Endothelial cell of umbilical vein (primary cell): ENCODE measurements at regions not wholly inside any gene's neighbourhood (a gene's known extent, or its start where the extent isn't known, plus 50 kb on each side); places are given as distances from the start of the nearest gene placed in this dataset.

Source experiments
- CTCF ChIP-seq, 2 donors: IDR thresholded peaks; 1 replicate in 1 of 2; 2 replicates in 1 of 2; pipeline ENCODE4 v1.5.1; 2011; ENCODE audit warnings: low read length in 2 of 2, mild to moderate bottlenecking in 2 of 2, moderate library complexity in 2 of 2, control low read depth in 1 of 2, inconsistent platforms in 1 of 2, low read depth in 1 of 2; ENCODE audit not compliant: insufficient read depth in 1 of 2; ENCODE audit errors: extremely low read depth in 1 of 2
- EZH2 ChIP-seq: IDR thresholded peaks from 2 replicates; pipeline ENCODE4 v1.6.1; 2012; ENCODE audit warnings: borderline replicate concordance, low read depth, mild to moderate bottlenecking, moderate library complexity, low read length, inconsistent platforms; ENCODE audit not compliant: severe bottlenecking
- MAX ChIP-seq: IDR thresholded peaks from 2 replicates; pipeline ENCODE4 v1.6.1; 2011; ENCODE audit not compliant: insufficient read depth, insufficient read length
- MYC ChIP-seq: IDR thresholded peaks from one replicate; pipeline ENCODE4 v1.6.1; 2011; ENCODE audit warnings: mild to moderate bottlenecking, low read depth, low read length
- POLR2A ChIP-seq: IDR thresholded peaks from 2 replicates; pipeline ENCODE4 v1.6.1; 2012; ENCODE audit warnings: low read depth, mild to moderate bottlenecking, control low read depth, low read length
- POLR2AphosphoS5 ChIP-seq: IDR thresholded peaks from 2 replicates; pipeline ENCODE4 v1.6.1; 2012; ENCODE audit warnings: low read depth, mild to moderate bottlenecking, control low read depth, low read length, moderate library complexity; ENCODE audit not compliant: insufficient read depth

GRCh38 chr15:37628507-37628906, 305.9 kb upstream of the TMCO5A start:
- TF ChIP-seq POLR2AphosphoS5 (no peak), CTCF (IDR thresholded peaks at IDR 0.05; ENCODE audit: extremely low read depth in 1 of 2, insufficient read depth in 1 of 2, low read depth in 1 of 2, low read length in 2 of 2) (no peak), EZH2 (no peak), POLR2A (no peak), MAX (no peak), MYC (no peak)
